Hepatocyte (in vitro differentiated cells): ENCODE measurements at regions not wholly inside any gene's neighbourhood (a gene's known extent, or its start where the extent isn't known, plus 50 kb on each side); places are given as distances from the start of the nearest gene placed in this dataset.
A peak's percentile ranks its signal among the peaks of the same experiment; 100 is the strongest.

Experiments used
- DNase-seq: peaks from one replicate; pipeline ENCODE4 v3.0.0-alpha.2; 2016; ENCODE audit warnings: low spot score
- H2AFZ ChIP-seq: fragments of 200-600 bp; sonication (generic); 2 replicates; pipeline ENCODE4 v1.6.0; 2016; ENCODE audit warnings: antibody characterized with exemption, mild to moderate bottlenecking
- H3K27ac ChIP-seq: fragments of 200-600 bp; sonication (generic); 2 replicates; pipeline ENCODE4 v1.5.1; 2016; ENCODE audit warnings: mild to moderate bottlenecking
- H3K27me3 ChIP-seq: fragments of 200-600 bp; sonication (generic); 2 replicates; pipeline ENCODE4 v1.6.1; 2016
- H3K36me3 ChIP-seq: fragments of 200-600 bp; sonication (generic); replicated peaks from 2 replicates; pipeline ENCODE4 v1.5.1; 2016; ENCODE audit warnings: low read depth; ENCODE audit not compliant: insufficient read depth
- H3K4me1 ChIP-seq: fragments of 200-600 bp; sonication (generic); 2 replicates; pipeline ENCODE4 v1.5.1; 2016; ENCODE audit warnings: mild to moderate bottlenecking, moderate library complexity; ENCODE audit not compliant: insufficient read depth
- H3K4me2 ChIP-seq: fragments of 200-600 bp; sonication (generic); 2 replicates; pipeline ENCODE4 v1.6.0; 2016
- H3K4me3 ChIP-seq: fragments of 200-600 bp; sonication (generic); 2 replicates; pipeline ENCODE4 v1.5.1; 2016; ENCODE audit warnings: mild to moderate bottlenecking
- H3K79me2 ChIP-seq: fragments of 200-600 bp; sonication (generic); 2 replicates; pipeline ENCODE4 v1.6.0; 2017; ENCODE audit warnings: mild to moderate bottlenecking
- H3K9me2 ChIP-seq: fragments of 200-600 bp; sonication (generic); replicated peaks from 2 replicates; pipeline ENCODE4 v1.6.0; 2017; ENCODE audit warnings: mild to moderate bottlenecking; ENCODE audit not compliant: insufficient read depth
- H3K9me3 ChIP-seq: fragments of 200-600 bp; sonication (generic); 2 replicates; pipeline ENCODE4 v1.5.1; 2016; ENCODE audit warnings: low read depth, mild to moderate bottlenecking
- H4K20me1 ChIP-seq: fragments of 200-600 bp; sonication (generic); 2 replicates; pipeline ENCODE4 v1.6.0; 2016; ENCODE audit warnings: mild to moderate bottlenecking; ENCODE audit not compliant: insufficient read depth, poor library complexity, severe bottlenecking
- EZH2 ChIP-seq: fragments of 200-600 bp; sonication (generic); IDR thresholded peaks from 2 replicates; pipeline ENCODE4 v1.6.1; 2016; ENCODE audit warnings: antibody characterized with exemption, mild to moderate bottlenecking, borderline replicate concordance
- EZH2phosphoT487 ChIP-seq: fragments of 200-600 bp; sonication (generic); IDR thresholded peaks from one replicate; pipeline ENCODE4 v1.6.1; 2018; ENCODE audit warnings: antibody characterized with exemption, mild to moderate bottlenecking, low read depth, moderate library complexity; ENCODE audit not compliant: unreplicated experiment, severe bottlenecking
- WGBS: methylation state at CpG from one replicate; pipeline ENCODE4 v1.1.6; 2016; ENCODE audit warnings: low lambda C conversion rate; ENCODE audit errors: missing lambda C conversion rate; 5-methylcytosine and 5-hydroxymethylcytosine counted together
- TF ChIP-seq, protein P1 (sequence below): fragments of 200-600 bp; sonication (generic); IDR thresholded peaks from 2 replicates; pipeline ENCODE4 v1.5.1; 2016; ENCODE audit warnings: antibody characterized with exemption, mild to moderate bottlenecking; ENCODE audit not compliant: poor library complexity

DNA sequence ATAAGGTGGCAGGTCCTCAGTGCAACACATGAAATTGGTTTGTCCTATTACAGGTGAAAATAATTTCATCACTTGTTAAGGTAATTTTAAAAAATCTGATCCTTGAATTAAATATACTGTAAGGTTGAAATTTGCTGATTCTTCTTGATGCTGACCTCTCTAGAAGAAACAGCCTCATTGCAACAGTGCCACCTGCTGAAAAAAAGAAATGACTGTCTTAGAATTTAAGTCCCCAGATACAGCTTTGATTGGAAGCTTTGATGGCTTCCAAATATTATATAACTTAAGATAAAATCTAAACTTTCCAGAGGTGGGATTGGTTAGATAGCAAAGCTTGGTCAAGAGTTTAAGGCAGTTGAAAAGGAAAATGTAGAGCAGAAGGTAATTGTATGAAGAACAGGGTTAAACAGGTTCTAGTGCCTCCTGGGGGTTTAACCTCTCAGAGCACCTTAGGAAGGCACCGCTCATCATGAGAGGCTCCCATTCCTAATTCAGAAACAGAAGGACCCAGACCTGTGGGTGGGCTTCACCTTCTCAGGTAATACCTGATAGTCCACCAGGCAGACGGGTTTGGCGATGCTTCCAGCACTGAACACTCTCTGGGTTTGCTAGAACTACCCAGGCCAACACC is 401.0 kb downstream of the PAX1 start:
- Histone ChIP-seq H2AFZ (no peak overlapping the region), H3K9me3 (no peaks in the 10 kb centered on the region), H3K4me3 (no peak overlapping the region), H3K4me1 (no peaks in the 10 kb centered on the region), H3K9me2 (no peaks in the 10 kb centered on the region), H3K27ac (no peak overlapping the region), H4K20me1 (no peaks in the 10 kb centered on the region), H3K36me3 (no peaks in the 10 kb centered on the region), H3K79me2 (no peaks in the 10 kb centered on the region), H3K27me3 (peaks cover 9% of the 10 kb centered on the region), H3K4me2 (no peak overlapping the region)
- WGBS, result 69% methylated on average over 3 of the region's 3 CpGs
- DNase-seq, result peak; percentile 56
- TF ChIP-seq, protein P1, sequence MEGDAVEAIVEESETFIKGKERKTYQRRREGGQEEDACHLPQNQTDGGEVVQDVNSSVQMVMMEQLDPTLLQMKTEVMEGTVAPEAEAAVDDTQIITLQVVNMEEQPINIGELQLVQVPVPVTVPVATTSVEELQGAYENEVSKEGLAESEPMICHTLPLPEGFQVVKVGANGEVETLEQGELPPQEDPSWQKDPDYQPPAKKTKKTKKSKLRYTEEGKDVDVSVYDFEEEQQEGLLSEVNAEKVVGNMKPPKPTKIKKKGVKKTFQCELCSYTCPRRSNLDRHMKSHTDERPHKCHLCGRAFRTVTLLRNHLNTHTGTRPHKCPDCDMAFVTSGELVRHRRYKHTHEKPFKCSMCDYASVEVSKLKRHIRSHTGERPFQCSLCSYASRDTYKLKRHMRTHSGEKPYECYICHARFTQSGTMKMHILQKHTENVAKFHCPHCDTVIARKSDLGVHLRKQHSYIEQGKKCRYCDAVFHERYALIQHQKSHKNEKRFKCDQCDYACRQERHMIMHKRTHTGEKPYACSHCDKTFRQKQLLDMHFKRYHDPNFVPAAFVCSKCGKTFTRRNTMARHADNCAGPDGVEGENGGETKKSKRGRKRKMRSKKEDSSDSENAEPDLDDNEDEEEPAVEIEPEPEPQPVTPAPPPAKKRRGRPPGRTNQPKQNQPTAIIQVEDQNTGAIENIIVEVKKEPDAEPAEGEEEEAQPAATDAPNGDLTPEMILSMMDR, result peak; percentile 75
- TF ChIP-seq EZH2, result no peak
- no peak for TF ChIP-seq EZH2phosphoT487

DNA sequence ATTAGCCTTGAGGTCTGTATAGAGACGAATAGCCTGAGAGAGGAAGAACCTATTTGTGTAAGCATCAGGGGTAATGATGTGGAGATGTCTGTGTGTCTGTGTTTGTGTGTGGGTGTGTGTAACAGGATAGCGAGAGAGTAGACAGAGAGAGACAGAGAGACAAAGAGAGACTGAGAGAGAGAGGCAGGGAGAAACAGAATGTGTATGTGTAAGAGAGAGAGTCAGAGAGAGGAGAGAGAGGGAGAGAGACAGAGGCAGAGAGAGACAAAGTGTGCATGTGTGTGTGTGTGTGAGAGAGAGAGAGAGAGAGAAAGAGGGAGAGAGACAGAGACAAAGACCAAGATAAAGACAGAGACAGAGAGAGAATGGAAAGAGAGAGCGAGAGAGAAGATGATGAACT is 396.1 kb downstream of the PAX1 start:
- TF ChIP-seq EZH2phosphoT487, result no peak
- TF ChIP-seq, protein P1, result no peak
- TF ChIP-seq EZH2, result no peak
- Histone ChIP-seq H3K4me2 (no peak overlapping the region), H3K27me3 (no peaks in the 10 kb centered on the region), H3K9me3 (no peaks in the 10 kb centered on the region), H3K4me1 (no peaks in the 10 kb centered on the region), H3K79me2 (no peaks in the 10 kb centered on the region), H3K36me3 (no peaks in the 10 kb centered on the region), H2AFZ (no peak overlapping the region), H4K20me1 (no peaks in the 10 kb centered on the region), H3K27ac (no peak overlapping the region), H3K9me2 (no peaks in the 10 kb centered on the region), H3K4me3 (no peak overlapping the region)
- 91% methylated on average over 3 of the region's 3 CpGs for WGBS
- no peak for DNase-seq

GRCh38 chr20:22100686-22101085 is 395.2 kb downstream of the PAX1 start:
- no peaks in the 10 kb centered on the region for H4K20me1 ChIP-seq
- no peaks in the 10 kb centered on the region for H3K9me3 ChIP-seq
- no peaks in the 10 kb centered on the region for H3K27me3 ChIP-seq
- H3K9me2 ChIP-seq, result no peaks in the 10 kb centered on the region
- no peak for DNase-seq
- H3K27ac ChIP-seq, result no peak overlapping the region
- no peaks in the 10 kb centered on the region for H3K4me1 ChIP-seq
- TF ChIP-seq EZH2phosphoT487, result no peak
- TF ChIP-seq, protein P1, result no peak
- no peak for TF ChIP-seq EZH2
- H2AFZ ChIP-seq, result no peak overlapping the region
- 79% methylated on average over 6 of the region's 6 CpGs for WGBS
- H3K79me2 ChIP-seq, result no peaks in the 10 kb centered on the region
- no peak overlapping the region for H3K4me3 ChIP-seq
- no peaks in the 10 kb centered on the region for H3K36me3 ChIP-seq
- H3K4me2 ChIP-seq, result no peak overlapping the region

- no peak for DNase-seq
- Histone ChIP-seq H3K27me3 (no peaks in the 10 kb centered on the region), H3K4me2 (no peak overlapping the region), H3K79me2 (no peaks in the 10 kb centered on the region), H4K20me1 (no peaks in the 10 kb centered on the region), H3K4me1 (no peaks in the 10 kb centered on the region), H3K36me3 (no peaks in the 10 kb centered on the region), H3K9me3 (no peaks in the 10 kb centered on the region), H3K4me3 (no peak overlapping the region), H3K9me2 (no peaks in the 10 kb centered on the region), H3K27ac (no peak overlapping the region), H2AFZ (no peak overlapping the region)
- TF ChIP-seq EZH2 (no peak), EZH2phosphoT487 (no peak)
- TF ChIP-seq, protein P1, result no peak
- 88% methylated on average over 3 of the region's 3 CpGs for WGBS
These were observed 393.9 kb downstream of the PAX1 start for GRCh38 chr20:22099348-22099747.
